ENCODE measurements at regions not wholly inside any gene's neighbourhood (a gene's known extent, or its start where the extent isn't known, plus 50 kb on each side); places are given as distances from the start of the nearest gene placed in this dataset.

DNA sequence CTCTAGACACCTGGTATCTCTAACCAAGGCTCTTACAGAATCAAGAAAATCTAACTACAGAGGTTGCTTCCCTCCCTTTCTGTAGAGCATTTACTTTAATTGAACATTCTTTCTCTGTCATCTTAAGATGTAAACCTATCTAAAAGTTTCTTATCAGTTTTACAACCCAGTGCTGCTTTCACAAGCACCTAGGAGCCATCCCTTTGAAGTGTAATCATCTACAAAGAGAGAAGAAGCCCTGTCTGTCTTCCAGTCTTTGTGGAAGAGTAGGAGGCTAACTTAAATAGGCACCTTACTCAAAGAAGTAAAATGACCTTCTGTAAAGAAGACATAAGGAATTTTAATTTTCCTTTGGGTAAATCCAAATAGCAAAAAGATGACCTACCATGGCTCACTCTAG is 763.9 kb upstream of the LRFN5 start:
- TF ChIP-seq CTCF (conservative IDR thresholded peaks at IDR 0.05) = no peak
- Mint-ChIP-seq H3K9me3 (no peaks in the 10 kb centered on the region), H3K4me1 (peaks cover 12% of the 10 kb centered on the region), H3K36me3 (ENCODE audit: low read depth) (no peaks in the 10 kb centered on the region), H3K27me3 (ENCODE audit: insufficient read depth) (no peaks in the 10 kb centered on the region), H3K27ac (no peak overlapping the region), H3K4me3 (no peak overlapping the region)
- H3K9ac ChIP-seq (ENCODE audit: extremely low read depth, low read length, poor library complexity, severe bottlenecking) = no peak overlapping the region
- no peaks in the 10 kb centered on the region for H3K9me3 ChIP-seq (ENCODE audit: control insufficient read depth, low read length)
- H3K4me1 ChIP-seq (ENCODE audit: control insufficient read depth, insufficient read depth, low read length) = peaks cover 8% of the 10 kb centered on the region
- no peak for DNase-seq
- no peaks in the 10 kb centered on the region for H3K27me3 ChIP-seq (ENCODE audit: control insufficient read depth, insufficient read depth, low read length, poor library complexity, severe bottlenecking)
- peak overlapping the region; percentile 1 for H3K27ac ChIP-seq (ENCODE audit: low read depth, low read length)
- H3K4me3 ChIP-seq (ENCODE audit: low read length) = no peak overlapping the region
- no peaks in the 10 kb centered on the region for H3K36me3 ChIP-seq (ENCODE audit: control insufficient read depth, insufficient read depth, low read length)

DNA sequence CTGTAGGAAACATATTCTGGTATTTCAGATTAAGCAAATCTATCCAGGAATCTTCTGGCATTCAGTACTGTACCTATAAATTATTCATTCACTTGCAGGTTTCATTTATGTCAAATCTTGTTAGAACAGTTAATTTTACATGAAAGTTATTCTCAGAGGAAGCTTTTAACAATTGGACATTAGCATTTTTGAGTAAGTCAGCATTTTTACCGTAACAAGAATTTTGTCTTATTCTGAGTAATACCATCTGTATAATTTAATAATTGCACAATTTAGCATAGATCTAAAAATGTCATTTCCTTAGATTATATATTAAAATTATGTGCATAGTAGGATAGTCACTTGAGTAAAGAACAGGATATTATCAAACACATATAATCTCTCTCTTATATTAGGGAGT is 764.8 kb upstream of the LRFN5 start:
- Mint-ChIP-seq H3K27ac (no peak overlapping the region), H3K36me3 (ENCODE audit: low read depth) (no peaks in the 10 kb centered on the region), H3K4me3 (no peak overlapping the region), H3K9me3 (no peaks in the 10 kb centered on the region), H3K27me3 (ENCODE audit: insufficient read depth) (no peaks in the 10 kb centered on the region), H3K4me1 (peaks cover 12% of the 10 kb centered on the region)
- no peak for DNase-seq
- no peaks in the 10 kb centered on the region for H3K36me3 ChIP-seq (ENCODE audit: control insufficient read depth, insufficient read depth, low read length)
- no peaks in the 10 kb centered on the region for H3K9me3 ChIP-seq (ENCODE audit: control insufficient read depth, low read length)
- H3K27ac ChIP-seq (ENCODE audit: low read depth, low read length) = no peak overlapping the region
- H3K4me3 ChIP-seq (ENCODE audit: low read length) = no peak overlapping the region
- no peak for TF ChIP-seq CTCF (conservative IDR thresholded peaks at IDR 0.05)
- no CpG with 5 or more reads among the region's 1 CpG for WGBS, 2 experiments (ENCODE audit: insufficient coverage in 1 of 2, insufficient read length in 1 of 2)
- no peak overlapping the region for H3K9ac ChIP-seq (ENCODE audit: extremely low read depth, low read length, poor library complexity, severe bottlenecking)
- H3K4me1 ChIP-seq (ENCODE audit: control insufficient read depth, insufficient read depth, low read length) = peaks cover 8% of the 10 kb centered on the region
- no peaks in the 10 kb centered on the region for H3K27me3 ChIP-seq (ENCODE audit: control insufficient read depth, insufficient read depth, low read length, poor library complexity, severe bottlenecking)

GRCh38 chr14:40838601-40839000 is 768.1 kb upstream of the LRFN5 start:
- H3K4me3 ChIP-seq (ENCODE audit: low read length) = no peak overlapping the region
- WGBS, 2 experiments (ENCODE audit: insufficient coverage in 1 of 2, insufficient read length in 1 of 2) = 85 to 100% methylated on average over 2 of the region's 2 CpGs
- H3K36me3 ChIP-seq (ENCODE audit: control insufficient read depth, insufficient read depth, low read length) = no peaks in the 10 kb centered on the region
- peaks cover 3% of the 10 kb centered on the region for H3K9me3 Mint-ChIP-seq
- no peaks in the 10 kb centered on the region for H3K36me3 Mint-ChIP-seq (ENCODE audit: low read depth)
- H3K9me3 ChIP-seq (ENCODE audit: control insufficient read depth, low read length) = no peaks in the 10 kb centered on the region
- no peaks in the 10 kb centered on the region for H3K27me3 ChIP-seq (ENCODE audit: control insufficient read depth, insufficient read depth, low read length, poor library complexity, severe bottlenecking)
- TF ChIP-seq CTCF (conservative IDR thresholded peaks at IDR 0.05) = no peak
- no peak overlapping the region for H3K4me3 Mint-ChIP-seq
- no peak for DNase-seq
- no peak overlapping the region for H3K27ac ChIP-seq (ENCODE audit: low read depth, low read length)
- H3K9ac ChIP-seq (ENCODE audit: extremely low read depth, low read length, poor library complexity, severe bottlenecking) = no peak overlapping the region
- H3K4me1 Mint-ChIP-seq = peaks cover 12% of the 10 kb centered on the region
- H3K4me1 ChIP-seq (ENCODE audit: control insufficient read depth, insufficient read depth, low read length) = peaks cover 8% of the 10 kb centered on the region
- no peak overlapping the region for H3K27ac Mint-ChIP-seq
- H3K27me3 Mint-ChIP-seq (ENCODE audit: insufficient read depth) = no peaks in the 10 kb centered on the region
